ENCODE measurements at regions not wholly inside any gene's neighbourhood (a gene's known extent, or its start where the extent isn't known, plus 50 kb on each side); places are given as distances from the start of the nearest gene placed in this dataset.

DNA sequence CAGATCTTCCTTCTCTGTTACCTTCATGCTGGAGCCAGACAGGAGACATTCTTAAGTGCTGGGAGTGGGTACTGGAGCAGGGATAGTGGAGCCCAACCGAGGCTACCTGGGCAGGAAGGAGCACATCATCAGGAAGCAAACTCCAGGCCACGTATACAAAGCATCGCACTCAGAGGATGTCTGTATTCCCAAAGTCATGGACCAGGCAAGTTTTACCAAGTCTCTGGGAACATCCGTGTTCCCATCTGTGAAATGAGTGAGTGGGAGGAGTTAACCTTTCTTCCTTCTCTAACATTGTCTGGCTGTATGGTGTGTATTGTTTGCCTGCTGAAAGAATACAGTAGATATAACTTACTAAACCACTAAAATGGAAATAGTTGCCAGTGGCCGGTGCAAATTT, 175.0 kb upstream of the TMEM45B start:
- peaks cover 14% of the 10 kb centered on the region for H3K4me1 ChIP-seq (ENCODE audit: control insufficient read depth, insufficient read depth, low read length)
- POLR2A ChIA-PET, result no interaction called here

DNA sequence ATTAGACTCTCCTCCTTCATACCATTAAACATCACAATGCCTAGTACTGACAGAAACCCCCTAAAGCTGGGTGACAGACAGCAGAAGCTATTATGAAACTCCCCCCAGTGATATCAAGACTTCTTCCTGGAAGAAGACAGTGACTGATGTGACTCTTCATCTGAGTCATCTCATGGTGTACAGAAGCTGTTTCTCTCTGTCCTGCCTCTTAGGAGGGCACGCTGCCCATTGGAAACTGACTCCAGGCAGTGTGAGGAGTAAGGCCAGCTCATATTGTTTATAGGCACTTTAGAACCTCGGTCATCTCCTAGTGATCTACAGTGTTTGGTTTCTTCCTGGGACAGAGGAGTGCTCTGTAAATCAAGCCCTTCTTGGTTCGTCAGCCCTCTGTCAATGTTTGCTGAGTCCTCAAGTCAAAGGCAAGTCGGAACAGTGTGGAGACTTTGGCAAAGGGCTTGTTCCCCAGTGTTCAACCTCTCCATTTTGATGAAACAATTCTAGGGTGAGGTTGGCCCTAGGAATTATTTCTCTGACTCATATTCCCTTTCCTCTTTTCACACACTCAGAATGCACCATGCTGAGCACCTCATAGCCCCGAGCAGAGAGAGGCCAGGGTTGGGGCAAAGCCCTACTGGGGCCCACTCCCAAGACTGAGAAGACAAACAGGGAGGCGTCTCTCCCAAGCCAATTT, 172.5 kb upstream of the TMEM45B start:
- POLR2A ChIA-PET, result interaction anchor here (0.6 kb wide), 1 partner anchor 268 kb away, joined by 4 read pairs; no protein-coding TSS in a partner anchor
- H3K27ac ChIP-seq (ENCODE audit: low read length), result no peak overlapping the region
- intact Hi-C loops (cut with micrococcal nuclease; ENCODE audit: unreplicated experiment) (no loop called here), in situ Hi-C loops (cut with HindIII; ENCODE audit: low pct_unique_long_range_greater_than_20kb, low sequenced_read_pairs) (no loop called here)
- peaks cover 14% of the 10 kb centered on the region for H3K4me1 ChIP-seq (ENCODE audit: control insufficient read depth, insufficient read depth, low read length)
- BruUV-seq (replicated peaks), result no TSS peak
- peaks cover under 1% of the 10 kb centered on the region; the same call in 1 of the 2 replicates for H3K9me3 ChIP-seq (ENCODE audit: control insufficient read depth, insufficient read depth, low read depth, low read length)
- DNase-seq (ENCODE audit: low read depth, low spot score), result no peak
- ATAC-seq, result no peak
- TF ChIP-seq, protein P1, sequence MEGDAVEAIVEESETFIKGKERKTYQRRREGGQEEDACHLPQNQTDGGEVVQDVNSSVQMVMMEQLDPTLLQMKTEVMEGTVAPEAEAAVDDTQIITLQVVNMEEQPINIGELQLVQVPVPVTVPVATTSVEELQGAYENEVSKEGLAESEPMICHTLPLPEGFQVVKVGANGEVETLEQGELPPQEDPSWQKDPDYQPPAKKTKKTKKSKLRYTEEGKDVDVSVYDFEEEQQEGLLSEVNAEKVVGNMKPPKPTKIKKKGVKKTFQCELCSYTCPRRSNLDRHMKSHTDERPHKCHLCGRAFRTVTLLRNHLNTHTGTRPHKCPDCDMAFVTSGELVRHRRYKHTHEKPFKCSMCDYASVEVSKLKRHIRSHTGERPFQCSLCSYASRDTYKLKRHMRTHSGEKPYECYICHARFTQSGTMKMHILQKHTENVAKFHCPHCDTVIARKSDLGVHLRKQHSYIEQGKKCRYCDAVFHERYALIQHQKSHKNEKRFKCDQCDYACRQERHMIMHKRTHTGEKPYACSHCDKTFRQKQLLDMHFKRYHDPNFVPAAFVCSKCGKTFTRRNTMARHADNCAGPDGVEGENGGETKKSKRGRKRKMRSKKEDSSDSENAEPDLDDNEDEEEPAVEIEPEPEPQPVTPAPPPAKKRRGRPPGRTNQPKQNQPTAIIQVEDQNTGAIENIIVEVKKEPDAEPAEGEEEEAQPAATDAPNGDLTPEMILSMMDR (IDR thresholded peaks at IDR 0.05), result no peak
- TF ChIP-seq, protein P2, sequence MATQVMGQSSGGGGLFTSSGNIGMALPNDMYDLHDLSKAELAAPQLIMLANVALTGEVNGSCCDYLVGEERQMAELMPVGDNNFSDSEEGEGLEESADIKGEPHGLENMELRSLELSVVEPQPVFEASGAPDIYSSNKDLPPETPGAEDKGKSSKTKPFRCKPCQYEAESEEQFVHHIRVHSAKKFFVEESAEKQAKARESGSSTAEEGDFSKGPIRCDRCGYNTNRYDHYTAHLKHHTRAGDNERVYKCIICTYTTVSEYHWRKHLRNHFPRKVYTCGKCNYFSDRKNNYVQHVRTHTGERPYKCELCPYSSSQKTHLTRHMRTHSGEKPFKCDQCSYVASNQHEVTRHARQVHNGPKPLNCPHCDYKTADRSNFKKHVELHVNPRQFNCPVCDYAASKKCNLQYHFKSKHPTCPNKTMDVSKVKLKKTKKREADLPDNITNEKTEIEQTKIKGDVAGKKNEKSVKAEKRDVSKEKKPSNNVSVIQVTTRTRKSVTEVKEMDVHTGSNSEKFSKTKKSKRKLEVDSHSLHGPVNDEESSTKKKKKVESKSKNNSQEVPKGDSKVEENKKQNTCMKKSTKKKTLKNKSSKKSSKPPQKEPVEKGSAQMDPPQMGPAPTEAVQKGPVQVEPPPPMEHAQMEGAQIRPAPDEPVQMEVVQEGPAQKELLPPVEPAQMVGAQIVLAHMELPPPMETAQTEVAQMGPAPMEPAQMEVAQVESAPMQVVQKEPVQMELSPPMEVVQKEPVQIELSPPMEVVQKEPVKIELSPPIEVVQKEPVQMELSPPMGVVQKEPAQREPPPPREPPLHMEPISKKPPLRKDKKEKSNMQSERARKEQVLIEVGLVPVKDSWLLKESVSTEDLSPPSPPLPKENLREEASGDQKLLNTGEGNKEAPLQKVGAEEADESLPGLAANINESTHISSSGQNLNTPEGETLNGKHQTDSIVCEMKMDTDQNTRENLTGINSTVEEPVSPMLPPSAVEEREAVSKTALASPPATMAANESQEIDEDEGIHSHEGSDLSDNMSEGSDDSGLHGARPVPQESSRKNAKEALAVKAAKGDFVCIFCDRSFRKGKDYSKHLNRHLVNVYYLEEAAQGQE (IDR thresholded peaks at IDR 0.05; ENCODE audit: insufficient read depth in 1 of 2, low read depth in 2 of 2, low read length in 1 of 2), result no peak
- TF ChIP-seq SIN3A (IDR thresholded peaks at IDR 0.05; ENCODE audit: borderline replicate concordance, insufficient read depth, low read depth, low read length), result no peak
- TF ChIP-seq POLR2AphosphoS5 (IDR thresholded peaks at IDR 0.05; ENCODE audit: low read depth, low read length), result no peak
- no peak for TF ChIP-seq TCF7L2 (IDR thresholded peaks at IDR 0.05; ENCODE audit: low read depth, low read length)
- H3K36me3 ChIP-seq (ENCODE audit: control insufficient read depth, insufficient read depth, low read length), result no peaks in the 10 kb centered on the region
- H3K4me3 ChIP-seq (ENCODE audit: low read depth in 2 of 2, low read length in 2 of 2), result no peak overlapping the region
- no peaks in the 10 kb centered on the region for H3K27me3 ChIP-seq (ENCODE audit: control insufficient read depth, insufficient read depth, low read length)
- CTCF ChIA-PET, result interaction anchor here (0.5 kb wide), 1 partner anchor 44 kb away, joined by 3 read pairs; no protein-coding TSS in a partner anchor

More for the DNA sequence above, 175.0 kb upstream of the TMEM45B start:
- no peak for TF ChIP-seq TCF7L2 (IDR thresholded peaks at IDR 0.05; ENCODE audit: low read depth, low read length)
- TF ChIP-seq, protein P1 (IDR thresholded peaks at IDR 0.05), result no peak
- TF ChIP-seq SIN3A (IDR thresholded peaks at IDR 0.05; ENCODE audit: borderline replicate concordance, insufficient read depth, low read depth, low read length), result no peak
- no peak for TF ChIP-seq POLR2AphosphoS5 (IDR thresholded peaks at IDR 0.05; ENCODE audit: low read depth, low read length)
- TF ChIP-seq, protein P2 (IDR thresholded peaks at IDR 0.05; ENCODE audit: insufficient read depth in 1 of 2, low read depth in 2 of 2, low read length in 1 of 2), result no peak
- no TSS peak for BruUV-seq (replicated peaks)
- CTCF ChIA-PET, result no interaction called here
- H3K4me3 ChIP-seq (ENCODE audit: low read depth in 2 of 2, low read length in 2 of 2), result no peak overlapping the region
- no peak for ATAC-seq
- no peak for DNase-seq (ENCODE audit: low read depth, low spot score)
- H3K9me3 ChIP-seq (ENCODE audit: control insufficient read depth, insufficient read depth, low read depth, low read length), result peaks cover 10% of the 10 kb centered on the region; the same call in 1 of the 2 replicates
- H3K27ac ChIP-seq (ENCODE audit: low read length), result peak overlapping the region; percentile 83; the same call in 1 of the 2 replicates
- in situ Hi-C loops (cut with HindIII; ENCODE audit: low pct_unique_long_range_greater_than_20kb, low sequenced_read_pairs), result no loop called here
- intact Hi-C loops (cut with micrococcal nuclease; ENCODE audit: unreplicated experiment), result no loop called here
- H3K27me3 ChIP-seq (ENCODE audit: control insufficient read depth, insufficient read depth, low read length), result no peaks in the 10 kb centered on the region
- no peaks in the 10 kb centered on the region for H3K36me3 ChIP-seq (ENCODE audit: control insufficient read depth, insufficient read depth, low read length)
